GM12878 (cell line): ENCODE measurements at regions not wholly inside any gene's neighbourhood (a gene's known extent, or its start where the extent isn't known, plus 50 kb on each side); places are given as distances from the start of the nearest gene placed in this dataset.

ENCODE experiments used
- ATAC-seq: fragments of 200-7000 bp; cut with Tn5 transposase; 3 replicates; pipeline ENCODE4 v1.9.1; 2020; ENCODE audit warnings: mild to moderate bottlenecking, moderate library complexity
- BruUV-seq: library from RNA; stranded (reverse); fragments of 400-500 nt; replicated peaks from 2 replicates; lab custom pipeline; 2021; lab: Mats Ljungman, UMichigan
- CTCF ChIA-PET: fragments of 300-600 bp; sonication (Branson Sonifier 250); formaldehyde crosslinking; extraction: SDS; loops from one replicate; lab custom pipeline; 2021; ENCODE audit warnings: inconsistent platforms; lab: Yijun Ruan, JAX
- POLR2A ChIA-PET: fragments of 350-600 bp; formaldehyde crosslinking; extraction: SDS; loops from one replicate; lab custom pipeline; 2021; ENCODE audit warnings: inconsistent platforms; lab: Charles Lee
- RAD21 ChIA-PET: fragments of 300-600 bp; sonication (Branson Sonifier 250); formaldehyde crosslinking; loops from one replicate; lab custom pipeline; 2023; ENCODE audit warnings: antibody characterized with exemption; ENCODE audit not compliant: unreplicated experiment; lab: Charles Lee
- SMC1A ChIA-PET: fragments of 300-600 bp; sonication (Branson Sonifier 250); formaldehyde crosslinking; loops from one replicate; lab custom pipeline; 2023; ENCODE audit not compliant: unreplicated experiment, uncharacterized antibody; lab: Charles Lee
- DNase-seq: peaks from one replicate; pipeline ENCODE4 v3.0.0-alpha.2; 2011; ENCODE audit warnings: low read depth, low spot score
- FAIRE-seq: peaks from 3 replicates; lab custom pipeline; 2011; peaks lifted over from hg19 to GRCh38; lab: Jason Lieb, UNC
- H2AFZ ChIP-seq: 2 replicates; pipeline ENCODE4 v1.6.0; 2011; ENCODE audit warnings: low read depth, low read length, control low read depth; ENCODE audit not compliant: control insufficient read depth
- H3K27ac ChIP-seq: 2 replicates; pipeline ENCODE4 v1.5.1; 2011; ENCODE audit warnings: control low read depth; ENCODE audit not compliant: control insufficient read depth, insufficient read depth
- H3K27me3 ChIP-seq, 2 experiments: replicated peaks in 1 of 2; 2 replicates each; pipeline versions ENCODE4 v1.6.0 to v1.6.1; 2011; ENCODE audit warnings: low read length in 1 of 2; ENCODE audit not compliant: control insufficient read depth in 2 of 2, insufficient read depth in 2 of 2
- H3K36me3 ChIP-seq, 2 experiments: 2 replicates each; pipeline ENCODE4 v1.5.1; 2011; ENCODE audit warnings: low read length in 1 of 2; ENCODE audit not compliant: control insufficient read depth in 2 of 2, insufficient read depth in 2 of 2
- H3K4me1 ChIP-seq: 2 replicates; pipeline ENCODE4 v1.6.1; 2011; ENCODE audit warnings: mild to moderate bottlenecking, low read length, moderate library complexity, mixed read lengths; ENCODE audit not compliant: control insufficient read depth, insufficient read depth
- H3K4me2 ChIP-seq: 2 replicates; pipeline ENCODE4 v1.6.0; 2011; ENCODE audit warnings: control low read depth; ENCODE audit not compliant: control insufficient read depth, insufficient read depth
- H3K4me3 ChIP-seq: fragments of 200-600 bp; sonication (generic); 2 replicates; pipeline ENCODE4 v1.5.1; 2016
- H3K79me2 ChIP-seq: 2 replicates; pipeline ENCODE4 v1.6.0; 2011; ENCODE audit warnings: low read length; ENCODE audit not compliant: control insufficient read depth, insufficient read depth
- H3K9ac ChIP-seq: 2 replicates; pipeline ENCODE4 v1.8.0; 2011; ENCODE audit warnings: low read length, control low read depth, mixed read lengths; ENCODE audit not compliant: control insufficient read depth, insufficient read depth
- H3K9me3 ChIP-seq: replicated peaks from 3 replicates; pipeline ENCODE4 v1.5.1; 2011; ENCODE audit warnings: mild to moderate bottlenecking, low read length; ENCODE audit not compliant: control insufficient read depth, insufficient read depth
- H4K20me1 ChIP-seq: 2 replicates; pipeline ENCODE4 v1.6.0; 2011; ENCODE audit not compliant: control insufficient read depth, insufficient read depth
- CREB1 ChIP-seq: IDR thresholded peaks from 2 replicates; pipeline ENCODE4 v1.6.1; 2012; ENCODE audit warnings: low read depth, mild to moderate bottlenecking, inconsistent platforms
- FOS ChIP-seq: IDR thresholded peaks from 3 replicates; pipeline ENCODE4 v1.6.1; 2011; ENCODE audit warnings: borderline replicate concordance; ENCODE audit not compliant: insufficient read length; ENCODE audit errors: extremely low read depth
- GABPA ChIP-seq: IDR thresholded peaks from 2 replicates; pipeline ENCODE4 v1.6.1; 2014; ENCODE audit warnings: antibody characterized with exemption, low read depth, mild to moderate bottlenecking, inconsistent platforms
- HDAC6 ChIP-seq: fragments of 200-600 bp; sonication (generic); IDR thresholded peaks from one replicate; pipeline ENCODE4 v1.8.0; 2017; ENCODE audit warnings: antibody characterized with exemption; ENCODE audit not compliant: unreplicated experiment
- IKZF1 ChIP-seq: fragments of 450-650 bp; conservative IDR thresholded peaks from 2 replicates; pipeline ENCODE4 v1.6.1; 2017; ENCODE audit warnings: antibody characterized with exemption, mild to moderate bottlenecking
- POLR2A ChIP-seq: IDR thresholded peaks from 2 replicates; pipeline ENCODE4 v1.6.1; 2011; ENCODE audit warnings: low read depth, mild to moderate bottlenecking, low read length
- SMAD1 ChIP-seq: fragments of 450-650 bp; IDR thresholded peaks from 2 replicates; pipeline ENCODE4 v1.6.1; 2018; ENCODE audit warnings: mild to moderate bottlenecking, low read depth; ENCODE audit not compliant: partially characterized antibody
- SPI1 ChIP-seq: IDR thresholded peaks from 2 replicates; pipeline ENCODE4 v1.6.1; 2011; ENCODE audit warnings: low read depth, mild to moderate bottlenecking, low read length, moderate library complexity, borderline replicate concordance; ENCODE audit not compliant: insufficient read depth
- SRF ChIP-seq, 2 experiments: IDR thresholded peaks; 2 replicates each; pipeline ENCODE4 v1.6.1; 2011; ENCODE audit warnings: low read depth in 2 of 2, low read length in 2 of 2, mild to moderate bottlenecking in 1 of 2, moderate library complexity in 1 of 2
- ZNF207 ChIP-seq: fragments of 450-650 bp; IDR thresholded peaks from 2 replicates; pipeline ENCODE4 v1.6.1; 2014; ENCODE audit warnings: antibody characterized with exemption, mild to moderate bottlenecking, borderline replicate concordance
- ZSCAN29 ChIP-seq: fragments of 450-650 bp; IDR thresholded peaks from 2 replicates; pipeline ENCODE4 v1.6.1; 2017; ENCODE audit warnings: mild to moderate bottlenecking, moderate library complexity
- WGBS: methylation state at CpG from one replicate; pipeline ENCODE4 v1.1.6; 2016; ENCODE audit warnings: low lambda C conversion rate; ENCODE audit not compliant: insufficient replicate concordance, insufficient coverage; ENCODE audit errors: missing lambda C conversion rate; 5-methylcytosine and 5-hydroxymethylcytosine counted together
- in situ Hi-C: fragments of 300-500 bp; cut with MboI; formaldehyde crosslinking; loops from 9 replicates; pipeline ENCODE4 v1.14.3; 2018; ENCODE audit warnings: mixed read lengths
- intact Hi-C: fragments of 100-400 bp; cut with micrococcal nuclease; formaldehyde crosslinking; loops from one replicate; pipeline ENCODE4 v1.14.2; 2022; ENCODE audit not compliant: unreplicated experiment
- TF ChIP-seq, protein P1 (sequence below): fragments of 450-650 bp; IDR thresholded peaks from 2 replicates; pipeline ENCODE4 v1.6.1; 2016; ENCODE audit warnings: mild to moderate bottlenecking, moderate library complexity, borderline replicate concordance
- TF ChIP-seq, protein P2 (sequence below), 3 experiments: IDR thresholded peaks in 2 of 3; conservative IDR thresholded peaks in 1 of 3; 2 replicates each; pipeline ENCODE4 v1.5.1; 2011; ENCODE audit warnings: low read depth in 3 of 3, low read length in 3 of 3, mild to moderate bottlenecking in 3 of 3, control low read depth in 2 of 3, moderate library complexity in 2 of 3, inconsistent platforms in 1 of 3, mixed read lengths in 1 of 3; ENCODE audit not compliant: control insufficient read depth in 2 of 3, insufficient read depth in 1 of 3; ENCODE audit errors: extremely low read depth in 1 of 3

DNA sequence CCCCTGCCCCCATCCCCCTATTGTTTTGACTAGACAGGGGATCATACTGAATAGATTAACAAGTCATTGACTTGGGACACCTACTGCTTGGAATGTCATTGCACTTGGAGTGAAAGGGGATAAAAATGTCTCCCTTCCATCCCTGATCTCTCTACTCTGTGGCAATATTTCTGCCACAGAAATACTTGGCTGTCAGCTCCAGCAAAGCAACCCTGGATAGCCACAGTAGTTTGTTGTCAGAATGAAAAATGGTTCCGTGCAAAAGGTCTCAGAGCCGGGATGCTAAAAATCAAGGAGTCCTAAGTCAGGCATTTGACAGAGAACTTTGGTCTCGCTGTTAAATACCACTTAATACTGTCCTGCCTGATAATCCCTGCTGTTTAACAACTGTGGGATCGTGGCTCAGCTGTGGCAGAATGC lies 722.0 kb upstream of the SOX9 start:
- Histone ChIP-seq H4K20me1 (no peaks in the 10 kb centered on the region), H2AFZ (no peak overlapping the region), H3K9me3 (no peaks in the 10 kb centered on the region), H3K27ac (no peak overlapping the region), H3K27me3 (no peaks in the 10 kb centered on the region), H3K36me3 (no peaks in the 10 kb centered on the region), H3K79me2 (no peaks in the 10 kb centered on the region), H3K4me2 (no peak overlapping the region), H3K4me1 (no peaks in the 10 kb centered on the region), H3K9ac (no peak overlapping the region), H3K4me3 (no peak overlapping the region)
- POLR2A ChIA-PET: no interaction called here
- SMC1A ChIA-PET: no interaction called here
- CTCF ChIA-PET: interaction anchor here (1.2 kb wide), 1 partner anchor 63 kb away, joined by 3 read pairs; no protein-coding TSS in a partner anchor
- intact Hi-C loops: no loop called here
- BruUV-seq: no TSS peak
- in situ Hi-C loops: no loop called here
- no peak for FAIRE-seq
- DNase-seq: no peak
- RAD21 ChIA-PET: no interaction called here
- ATAC-seq: no peak
- TF ChIP-seq SRF (IDR thresholded peaks at IDR 0.05; ENCODE audit: low read depth in 2 of 2, low read length in 2 of 2) (no peak), GABPA (no peak), SPI1 (no peak)
- 30% methylated on average over 4 of the region's 4 CpGs for WGBS

DNA sequence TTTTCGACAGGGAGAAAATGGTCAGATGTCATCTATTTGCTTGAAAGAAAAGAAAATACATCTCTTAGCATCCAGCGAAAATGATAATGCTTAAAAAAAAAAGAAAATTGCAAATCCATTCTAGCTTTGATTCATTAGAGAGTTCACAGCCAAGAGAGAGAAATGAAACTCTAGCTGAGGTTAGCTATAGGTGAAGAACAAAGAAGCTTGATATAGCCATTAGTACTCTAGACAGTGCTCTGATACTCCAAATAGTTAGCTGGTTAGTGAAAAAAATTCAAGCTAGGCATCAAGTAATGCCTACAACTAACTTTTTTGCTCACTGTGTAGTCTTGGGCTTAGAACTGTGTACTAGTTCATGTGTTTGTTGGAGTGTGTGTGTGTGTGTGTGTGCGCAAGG lies 721.6 kb upstream of the SOX9 start:
- H3K4me3 ChIP-seq: no peak overlapping the region
- H3K79me2 ChIP-seq: no peaks in the 10 kb centered on the region
- no peaks in the 10 kb centered on the region for H3K4me1 ChIP-seq
- H3K27me3 ChIP-seq: no peaks in the 10 kb centered on the region
- H3K4me2 ChIP-seq: no peak overlapping the region
- ATAC-seq (peak; percentile 65), DNase-seq (no peak), FAIRE-seq (no peak)
- 0% methylated on average over 3 of the region's 3 CpGs for WGBS
- intact Hi-C loops: no loop called here
- H3K9ac ChIP-seq: no peak overlapping the region
- no TSS peak for BruUV-seq
- H3K36me3 ChIP-seq: no peaks in the 10 kb centered on the region
- no peaks in the 10 kb centered on the region for H4K20me1 ChIP-seq
- ChIA-PET RAD21 (no interaction called here), POLR2A (no interaction called here), CTCF (interaction anchor here (1.2 kb wide), 1 partner anchor 62 kb away, joined by 3 read pairs; no protein-coding TSS in a partner anchor), SMC1A (interaction anchor here (0.6 kb wide), 1 partner anchor 635 kb away, joined by 3 read pairs; no protein-coding TSS in a partner anchor)
- no peak overlapping the region for H2AFZ ChIP-seq
- H3K27ac ChIP-seq: no peak overlapping the region
- H3K9me3 ChIP-seq: no peaks in the 10 kb centered on the region
- in situ Hi-C loops: no loop called here
- TF ChIP-seq ZSCAN29 (no peak), HDAC6 (no peak), CREB1 (no peak), FOS (no peak), ZNF207 (no peak), IKZF1 (no peak), SMAD1 (no peak), POLR2A (no peak)
- TF ChIP-seq, protein P1, sequence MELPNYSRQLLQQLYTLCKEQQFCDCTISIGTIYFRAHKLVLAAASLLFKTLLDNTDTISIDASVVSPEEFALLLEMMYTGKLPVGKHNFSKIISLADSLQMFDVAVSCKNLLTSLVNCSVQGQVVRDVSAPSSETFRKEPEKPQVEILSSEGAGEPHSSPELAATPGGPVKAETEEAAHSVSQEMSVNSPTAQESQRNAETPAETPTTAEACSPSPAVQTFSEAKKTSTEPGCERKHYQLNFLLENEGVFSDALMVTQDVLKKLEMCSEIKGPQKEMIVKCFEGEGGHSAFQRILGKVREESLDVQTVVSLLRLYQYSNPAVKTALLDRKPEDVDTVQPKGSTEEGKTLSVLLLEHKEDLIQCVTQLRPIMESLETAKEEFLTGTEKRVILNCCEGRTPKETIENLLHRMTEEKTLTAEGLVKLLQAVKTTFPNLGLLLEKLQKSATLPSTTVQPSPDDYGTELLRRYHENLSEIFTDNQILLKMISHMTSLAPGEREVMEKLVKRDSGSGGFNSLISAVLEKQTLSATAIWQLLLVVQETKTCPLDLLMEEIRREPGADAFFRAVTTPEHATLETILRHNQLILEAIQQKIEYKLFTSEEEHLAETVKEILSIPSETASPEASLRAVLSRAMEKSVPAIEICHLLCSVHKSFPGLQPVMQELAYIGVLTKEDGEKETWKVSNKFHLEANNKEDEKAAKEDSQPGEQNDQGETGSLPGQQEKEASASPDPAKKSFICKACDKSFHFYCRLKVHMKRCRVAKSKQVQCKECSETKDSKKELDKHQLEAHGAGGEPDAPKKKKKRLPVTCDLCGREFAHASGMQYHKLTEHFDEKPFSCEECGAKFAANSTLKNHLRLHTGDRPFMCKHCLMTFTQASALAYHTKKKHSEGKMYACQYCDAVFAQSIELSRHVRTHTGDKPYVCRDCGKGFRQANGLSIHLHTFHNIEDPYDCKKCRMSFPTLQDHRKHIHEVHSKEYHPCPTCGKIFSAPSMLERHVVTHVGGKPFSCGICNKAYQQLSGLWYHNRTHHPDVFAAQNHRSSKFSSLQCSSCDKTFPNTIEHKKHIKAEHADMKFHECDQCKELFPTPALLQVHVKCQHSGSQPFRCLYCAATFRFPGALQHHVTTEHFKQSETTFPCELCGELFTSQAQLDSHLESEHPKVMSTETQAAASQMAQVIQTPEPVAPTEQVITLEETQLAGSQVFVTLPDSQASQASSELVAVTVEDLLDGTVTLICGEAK: no peak
- TF ChIP-seq, protein P2, sequence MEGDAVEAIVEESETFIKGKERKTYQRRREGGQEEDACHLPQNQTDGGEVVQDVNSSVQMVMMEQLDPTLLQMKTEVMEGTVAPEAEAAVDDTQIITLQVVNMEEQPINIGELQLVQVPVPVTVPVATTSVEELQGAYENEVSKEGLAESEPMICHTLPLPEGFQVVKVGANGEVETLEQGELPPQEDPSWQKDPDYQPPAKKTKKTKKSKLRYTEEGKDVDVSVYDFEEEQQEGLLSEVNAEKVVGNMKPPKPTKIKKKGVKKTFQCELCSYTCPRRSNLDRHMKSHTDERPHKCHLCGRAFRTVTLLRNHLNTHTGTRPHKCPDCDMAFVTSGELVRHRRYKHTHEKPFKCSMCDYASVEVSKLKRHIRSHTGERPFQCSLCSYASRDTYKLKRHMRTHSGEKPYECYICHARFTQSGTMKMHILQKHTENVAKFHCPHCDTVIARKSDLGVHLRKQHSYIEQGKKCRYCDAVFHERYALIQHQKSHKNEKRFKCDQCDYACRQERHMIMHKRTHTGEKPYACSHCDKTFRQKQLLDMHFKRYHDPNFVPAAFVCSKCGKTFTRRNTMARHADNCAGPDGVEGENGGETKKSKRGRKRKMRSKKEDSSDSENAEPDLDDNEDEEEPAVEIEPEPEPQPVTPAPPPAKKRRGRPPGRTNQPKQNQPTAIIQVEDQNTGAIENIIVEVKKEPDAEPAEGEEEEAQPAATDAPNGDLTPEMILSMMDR (IDR thresholded peaks at IDR 0.05 in 2 of 3, conservative IDR thresholded peaks at IDR 0.05 in 1 of 3; ENCODE audit: control insufficient read depth in 2 of 3, extremely low read depth in 1 of 3, insufficient read depth in 1 of 3, low read depth in 3 of 3, low read length in 3 of 3): no peak
